ENCODE measurements at regions not wholly inside any gene's neighbourhood (a gene's known extent, or its start where the extent isn't known, plus 50 kb on each side); places are given as distances from the start of the nearest gene placed in this dataset.
"Not testable (repeated sequence)": the region's sequence is repeated elsewhere in the genome, so short reads cannot be mapped to it uniquely, and the experiment has no call there.

DNA sequence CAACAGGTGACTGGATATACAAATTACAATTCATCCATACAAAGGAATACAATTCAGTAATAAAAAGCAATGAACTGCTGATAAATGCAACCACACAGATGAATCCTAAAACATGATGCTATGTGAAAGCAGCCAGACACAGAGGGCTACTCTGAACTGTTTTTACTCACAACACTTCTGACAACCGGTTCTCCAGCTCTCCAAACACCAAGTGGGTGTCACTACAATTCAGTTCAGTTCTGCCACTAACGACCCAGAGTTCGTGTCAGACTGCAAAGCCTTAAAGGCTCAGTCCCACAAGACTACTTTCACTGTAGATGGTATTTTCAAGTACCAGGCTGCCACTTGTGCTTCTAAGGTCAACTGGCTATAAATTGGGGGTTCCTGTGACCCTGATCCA, 119.4 kb downstream of the SLC16A1 start:
- H3K36me3 ChIP-seq (ENCODE audit: control insufficient read depth, insufficient read depth, low read length) = no peaks in the 10 kb centered on the region
- no CpG with 5 or more reads among the region's 3 CpGs for WGBS (ENCODE audit: insufficient coverage, low lambda C conversion rate)
- H3K4me3 ChIP-seq (ENCODE audit: low read length) = no peak overlapping the region
- H3K4me1 ChIP-seq (ENCODE audit: control insufficient read depth, insufficient read depth, low read length) = no peaks in the 10 kb centered on the region
- no peak overlapping the region for H3K27ac ChIP-seq (ENCODE audit: low read length)
- H3K27me3 ChIP-seq (ENCODE audit: control insufficient read depth, insufficient read depth, low read length) = no peaks in the 10 kb centered on the region
- DNase-seq = no peak
- H3K9me3 ChIP-seq (ENCODE audit: control insufficient read depth, low read depth, low read length) = no peaks in the 10 kb centered on the region

DNA sequence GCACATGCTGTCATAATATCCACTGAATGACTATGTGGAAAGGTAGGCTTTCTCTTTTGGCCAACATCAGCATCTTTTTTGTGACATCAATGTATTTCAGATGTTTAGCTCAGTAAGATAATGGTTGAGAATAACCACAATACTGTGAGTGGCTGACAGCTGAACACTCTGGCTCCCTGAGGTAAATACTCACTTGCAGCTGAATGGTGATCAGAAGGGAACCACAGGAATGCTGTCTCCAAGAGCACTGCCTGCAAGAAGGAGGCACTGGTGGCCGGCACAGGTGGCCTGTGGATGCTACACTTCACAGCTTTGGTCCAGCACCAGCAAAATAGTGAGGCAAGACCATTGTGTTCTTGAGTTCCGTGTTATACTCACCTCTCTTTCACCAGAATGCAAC, 118.7 kb upstream of the PPM1J start:
- no CpG with 5 or more reads among the region's 2 CpGs for WGBS (ENCODE audit: insufficient coverage, low lambda C conversion rate)
- no peaks in the 10 kb centered on the region for H3K9me3 ChIP-seq (ENCODE audit: control insufficient read depth, low read depth, low read length)
- no peak for DNase-seq
- H3K4me3 ChIP-seq (ENCODE audit: low read length) = no peak overlapping the region
- H3K36me3 ChIP-seq (ENCODE audit: control insufficient read depth, insufficient read depth, low read length) = no peaks in the 10 kb centered on the region
- no peaks in the 10 kb centered on the region for H3K4me1 ChIP-seq (ENCODE audit: control insufficient read depth, insufficient read depth, low read length)
- H3K27ac ChIP-seq (ENCODE audit: low read length) = no peak overlapping the region
- no peaks in the 10 kb centered on the region for H3K27me3 ChIP-seq (ENCODE audit: control insufficient read depth, insufficient read depth, low read length)

DNA sequence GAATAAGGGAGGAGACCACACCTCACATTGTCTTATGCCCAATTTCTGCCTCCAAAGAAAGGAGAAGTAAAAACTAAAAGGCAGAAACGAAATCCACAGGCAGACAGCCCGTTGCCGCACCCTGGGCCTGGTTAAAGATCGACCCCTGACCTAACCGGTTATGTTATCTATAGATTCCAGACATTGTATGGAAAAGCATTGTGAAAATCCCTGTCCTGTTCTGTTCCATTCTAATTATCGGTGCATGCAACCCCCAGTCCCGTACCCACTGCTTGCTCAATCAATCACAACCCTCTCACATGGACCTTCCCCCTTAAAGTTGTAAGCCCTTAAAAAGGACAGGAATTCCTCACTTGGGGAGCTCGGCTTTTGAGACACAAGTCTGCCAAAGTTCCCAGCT, 117.1 kb upstream of the PPM1J start:
- WGBS (ENCODE audit: insufficient coverage, low lambda C conversion rate) = 57% methylated on average over 3 of the region's 8 CpGs
- not testable (repeated sequence) for H3K9me3 ChIP-seq (ENCODE audit: control insufficient read depth, low read depth, low read length)

DNA sequence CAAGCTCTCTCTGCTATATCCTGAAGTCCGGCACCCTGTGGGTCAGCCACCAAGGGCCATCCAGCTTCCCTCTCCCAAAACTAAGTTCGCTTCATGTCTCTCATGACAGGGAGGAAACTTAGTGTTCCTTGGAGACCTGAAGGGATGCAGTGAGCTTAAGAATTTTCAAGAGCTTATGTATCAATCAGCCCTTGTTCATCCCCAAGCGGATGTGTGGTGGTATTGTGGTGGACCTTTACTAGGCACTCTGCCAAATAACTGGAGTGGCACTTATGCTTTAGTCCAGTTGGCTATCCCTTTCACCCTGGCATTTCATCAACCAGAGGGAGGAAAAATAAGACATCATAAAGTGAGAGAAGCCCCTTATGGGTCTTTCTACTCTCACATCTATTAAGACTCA, 114.6 kb upstream of the PPM1J start:
- H3K27me3 ChIP-seq (ENCODE audit: control insufficient read depth, insufficient read depth, low read length); H3K4me1 ChIP-seq (ENCODE audit: control insufficient read depth, insufficient read depth, low read length); DNase-seq; H3K9me3 ChIP-seq (ENCODE audit: control insufficient read depth, low read depth, low read length); H3K36me3 ChIP-seq (ENCODE audit: control insufficient read depth, insufficient read depth, low read length); H3K4me3 ChIP-seq (ENCODE audit: low read length); H3K27ac ChIP-seq (ENCODE audit: low read length): not testable (repeated sequence)
- WGBS (ENCODE audit: insufficient coverage, low lambda C conversion rate) = no CpG with 5 or more reads among the region's 3 CpGs

More for the DNA sequence above, 117.1 kb upstream of the PPM1J start:
- not testable (repeated sequence) for DNase-seq; H3K4me1 ChIP-seq (ENCODE audit: control insufficient read depth, insufficient read depth, low read length); H3K27ac ChIP-seq (ENCODE audit: low read length); H3K4me3 ChIP-seq (ENCODE audit: low read length); H3K36me3 ChIP-seq (ENCODE audit: control insufficient read depth, insufficient read depth, low read length); H3K27me3 ChIP-seq (ENCODE audit: control insufficient read depth, insufficient read depth, low read length)

DNA sequence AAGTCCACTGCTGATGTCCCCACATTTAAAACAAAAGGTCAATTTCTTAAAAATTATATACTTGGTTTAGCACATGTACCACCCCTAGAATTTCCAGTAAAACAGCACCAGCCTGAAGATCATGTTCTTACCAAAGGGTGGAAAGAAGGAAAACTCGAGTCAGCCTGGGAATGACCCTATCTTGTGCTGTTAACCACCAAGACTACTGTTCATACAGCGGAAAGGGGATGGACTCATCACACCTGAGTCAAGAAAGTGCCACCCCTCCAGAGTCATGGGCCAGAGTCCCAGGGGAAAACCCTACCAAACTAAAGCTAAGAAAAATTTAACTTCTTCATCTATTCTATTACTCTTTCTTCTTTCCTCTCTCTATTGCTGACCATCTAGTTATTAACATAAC, 113.6 kb upstream of the PPM1J start:
- Histone ChIP-seq H3K27me3 (ENCODE audit: control insufficient read depth, insufficient read depth, low read length) (no peaks in the 10 kb centered on the region), H3K4me3 (ENCODE audit: low read length) (no peak overlapping the region), H3K4me1 (ENCODE audit: control insufficient read depth, insufficient read depth, low read length) (peaks cover 7% of the 10 kb centered on the region), H3K36me3 (ENCODE audit: control insufficient read depth, insufficient read depth, low read length) (no peaks in the 10 kb centered on the region), H3K27ac (ENCODE audit: low read length) (no peak overlapping the region), H3K9me3 (ENCODE audit: control insufficient read depth, low read depth, low read length) (no peaks in the 10 kb centered on the region)
- WGBS (ENCODE audit: insufficient coverage, low lambda C conversion rate) = 70% methylated on average over 2 of the region's 2 CpGs
- DNase-seq = no peak

DNA sequence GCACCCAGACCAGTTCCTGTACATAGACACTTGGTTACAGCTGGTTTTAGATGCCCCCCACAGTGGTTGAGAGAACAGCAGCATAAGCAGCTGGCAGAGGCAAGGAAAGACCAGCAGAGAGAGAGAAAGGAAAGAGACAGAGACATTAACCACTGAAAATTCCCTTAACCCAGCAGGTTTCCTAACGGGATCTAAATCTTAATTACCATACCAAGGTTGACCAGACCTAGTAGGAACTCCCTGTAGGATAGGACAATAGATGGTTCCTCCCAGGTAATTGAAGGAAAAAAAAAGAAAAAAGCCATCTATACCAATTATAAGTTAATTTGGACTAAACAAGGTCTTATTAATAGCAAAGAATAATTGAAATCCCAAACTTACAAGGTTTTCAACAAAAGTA, 112.3 kb upstream of the PPM1J start:
- WGBS (ENCODE audit: insufficient coverage, low lambda C conversion rate) = no CpG with 5 or more reads among the region's 1 CpG
- not testable (repeated sequence) for DNase-seq; H3K4me1 ChIP-seq (ENCODE audit: control insufficient read depth, insufficient read depth, low read length); H3K9me3 ChIP-seq (ENCODE audit: control insufficient read depth, low read depth, low read length); H3K36me3 ChIP-seq (ENCODE audit: control insufficient read depth, insufficient read depth, low read length); H3K27ac ChIP-seq (ENCODE audit: low read length); H3K27me3 ChIP-seq (ENCODE audit: control insufficient read depth, insufficient read depth, low read length); H3K4me3 ChIP-seq (ENCODE audit: low read length)

DNA sequence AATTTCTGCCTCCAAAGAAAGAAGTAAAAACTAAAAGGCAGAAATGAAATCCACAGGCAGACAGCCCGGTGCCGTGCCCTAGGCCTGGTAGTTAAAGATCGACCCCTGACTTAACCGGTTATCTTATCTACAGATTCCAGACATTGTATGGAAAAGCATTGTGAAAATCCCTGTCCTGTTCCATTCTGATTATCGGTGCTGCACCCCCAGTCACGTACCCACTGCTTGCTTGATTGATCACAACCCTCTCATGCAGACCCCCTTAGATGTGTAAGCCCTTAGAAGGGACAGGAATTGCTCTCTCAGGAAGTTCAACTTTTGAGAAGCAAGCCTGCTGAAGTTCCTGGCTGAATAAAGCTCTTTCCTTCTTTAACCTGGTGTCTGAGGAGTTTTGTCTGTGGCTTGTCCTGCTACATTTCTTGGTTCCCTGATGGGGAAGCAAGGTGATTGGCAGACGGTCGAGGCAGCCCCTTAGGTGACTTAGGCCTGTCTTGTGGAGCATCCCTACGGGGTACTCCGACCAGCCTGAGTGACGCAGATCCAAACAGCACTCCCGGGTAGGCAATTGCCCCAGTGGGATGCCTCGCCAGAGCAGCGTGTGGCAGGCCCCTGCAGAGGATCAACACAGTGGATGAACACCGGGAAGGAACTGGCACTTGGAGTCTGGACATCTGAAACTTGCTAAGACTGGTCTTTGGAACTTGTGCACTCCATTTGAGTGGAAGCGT, 111.2 kb upstream of the PPM1J start:
- WGBS (ENCODE audit: insufficient coverage, low lambda C conversion rate) = no CpG with 5 or more reads among the region's 16 CpGs
- H3K27ac ChIP-seq (ENCODE audit: low read length) = no peak overlapping the region

DNA sequence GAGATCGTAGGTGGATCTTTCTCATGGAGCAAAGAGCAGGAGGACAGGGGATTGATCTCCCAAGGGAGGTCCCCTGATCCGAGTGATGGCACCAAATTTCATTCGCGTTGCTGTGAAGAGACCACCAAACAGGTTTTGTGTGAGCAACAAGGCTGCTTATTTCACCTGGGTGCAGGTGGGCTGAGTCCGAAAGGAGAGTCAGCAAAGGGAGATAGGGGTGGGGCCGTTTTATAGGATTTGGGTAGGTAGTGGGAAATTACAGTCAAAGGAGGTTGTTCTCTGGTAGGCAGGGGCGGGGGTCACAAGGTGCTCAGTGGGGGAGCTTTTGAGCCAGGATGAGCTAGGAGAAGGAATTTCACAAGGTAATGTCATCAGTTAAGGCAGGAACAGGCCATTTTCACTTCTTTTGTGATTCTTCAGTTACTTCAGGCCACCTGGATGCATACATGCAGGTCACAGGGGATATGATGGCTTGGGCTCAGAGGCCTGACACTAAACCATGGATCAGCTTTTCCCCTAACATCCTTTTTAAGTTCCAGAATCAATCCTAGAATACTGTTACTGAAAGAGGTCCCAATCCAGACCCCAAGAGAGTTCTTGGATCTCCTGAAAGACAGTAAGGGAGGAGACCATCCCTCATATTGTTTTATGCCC, 110.6 kb upstream of the PPM1J start:
- not testable (repeated sequence) for H3K27ac ChIP-seq (ENCODE audit: low read length); DNase-seq; H3K27me3 ChIP-seq (ENCODE audit: control insufficient read depth, insufficient read depth, low read length); H3K9me3 ChIP-seq (ENCODE audit: control insufficient read depth, low read depth, low read length); H3K4me1 ChIP-seq (ENCODE audit: control insufficient read depth, insufficient read depth, low read length); H3K36me3 ChIP-seq (ENCODE audit: control insufficient read depth, insufficient read depth, low read length); H3K4me3 ChIP-seq (ENCODE audit: low read length)
- WGBS (ENCODE audit: insufficient coverage, low lambda C conversion rate) = no CpG with 5 or more reads among the region's 7 CpGs

More for the DNA sequence above, 111.2 kb upstream of the PPM1J start:
- DNase-seq = no peak
- Histone ChIP-seq H3K36me3 (ENCODE audit: control insufficient read depth, insufficient read depth, low read length) (no peaks in the 10 kb centered on the region), H3K27me3 (ENCODE audit: control insufficient read depth, insufficient read depth, low read length) (no peaks in the 10 kb centered on the region), H3K9me3 (ENCODE audit: control insufficient read depth, low read depth, low read length) (no peaks in the 10 kb centered on the region), H3K4me3 (ENCODE audit: low read length) (no peak overlapping the region), H3K4me1 (ENCODE audit: control insufficient read depth, insufficient read depth, low read length) (peaks cover 7% of the 10 kb centered on the region)

DNA sequence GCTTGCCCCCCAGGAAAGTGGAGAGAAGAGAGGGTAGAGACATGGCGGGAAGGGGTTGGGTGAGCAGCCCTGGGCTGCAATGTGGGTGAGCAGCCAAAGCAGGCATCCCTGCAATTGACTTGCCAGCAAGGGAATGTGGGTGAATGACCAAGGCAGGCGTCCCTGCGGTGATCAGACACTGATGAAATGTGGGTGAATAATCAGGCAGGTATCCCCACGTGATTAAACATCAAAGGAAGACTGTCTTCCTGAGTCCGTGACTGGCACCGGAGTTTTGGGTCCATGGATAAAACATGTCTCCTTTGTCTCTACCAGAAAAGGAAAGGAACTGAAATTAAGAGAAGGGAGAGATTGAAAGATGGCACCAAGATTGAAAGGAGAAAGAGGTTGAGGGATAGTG, 109.9 kb upstream of the PPM1J start:
- not testable (repeated sequence) for H3K27ac ChIP-seq (ENCODE audit: low read length); H3K27me3 ChIP-seq (ENCODE audit: control insufficient read depth, insufficient read depth, low read length); DNase-seq; H3K4me1 ChIP-seq (ENCODE audit: control insufficient read depth, insufficient read depth, low read length); H3K9me3 ChIP-seq (ENCODE audit: control insufficient read depth, low read depth, low read length); H3K4me3 ChIP-seq (ENCODE audit: low read length); H3K36me3 ChIP-seq (ENCODE audit: control insufficient read depth, insufficient read depth, low read length)
- no CpG with 5 or more reads among the region's 6 CpGs for WGBS (ENCODE audit: insufficient coverage, low lambda C conversion rate)

DNA sequence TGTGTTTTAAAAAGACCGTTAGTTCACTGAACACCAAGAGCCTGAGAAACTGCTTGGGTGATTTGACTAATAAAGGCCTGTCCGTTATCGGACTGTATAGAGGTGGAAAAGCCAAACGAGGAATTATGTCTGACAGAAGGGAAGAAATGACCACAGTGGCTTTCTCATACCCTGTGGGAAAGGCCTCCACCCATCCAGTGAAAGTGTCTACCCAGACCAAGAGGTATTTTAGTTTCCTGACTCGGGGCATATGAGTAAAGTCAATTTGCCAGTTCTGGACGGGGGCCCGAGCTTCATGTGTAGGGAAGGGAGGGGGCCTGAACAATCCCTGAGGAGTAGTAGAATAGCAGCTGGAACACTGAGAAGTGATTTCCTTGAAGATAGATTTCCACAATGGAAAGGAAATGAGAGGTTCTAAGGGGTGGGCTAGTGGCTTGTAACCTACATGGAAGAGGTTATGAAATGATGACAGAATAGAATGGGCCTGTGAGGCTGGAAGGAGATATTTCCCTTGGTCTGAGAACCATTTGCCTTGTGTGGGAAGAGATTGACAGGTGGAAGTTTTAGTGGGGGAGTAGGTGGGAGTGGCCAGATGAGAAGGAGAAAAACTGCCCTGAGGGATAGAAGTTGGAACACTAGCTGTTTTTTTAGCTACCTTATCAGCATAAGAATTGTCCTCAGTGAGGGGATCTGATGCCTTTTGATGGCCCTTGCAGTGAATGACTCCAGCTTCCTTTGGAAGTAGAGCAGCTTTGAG, 106.4 kb upstream of the PPM1J start:
- not testable (repeated sequence) for H3K9me3 ChIP-seq (ENCODE audit: control insufficient read depth, low read depth, low read length); H3K27me3 ChIP-seq (ENCODE audit: control insufficient read depth, insufficient read depth, low read length); H3K36me3 ChIP-seq (ENCODE audit: control insufficient read depth, insufficient read depth, low read length); H3K27ac ChIP-seq (ENCODE audit: low read length); H3K4me3 ChIP-seq (ENCODE audit: low read length); DNase-seq
- no CpG with 5 or more reads among the region's 7 CpGs for WGBS (ENCODE audit: insufficient coverage, low lambda C conversion rate)
- H3K4me1 ChIP-seq (ENCODE audit: control insufficient read depth, insufficient read depth, low read length) = peaks cover 17% of the 10 kb centered on the region

All from large intestine (tissue), 3 donors.